CD14-positive monocyte (primary cell): ENCODE measurements at regions not wholly inside any gene's neighbourhood (a gene's known extent, or its start where the extent isn't known, plus 50 kb on each side); places are given as distances from the start of the nearest gene placed in this dataset.
A peak's percentile ranks its signal among the peaks of the same experiment; 100 is the strongest.

ENCODE experiments used
- DNase-seq, 3 donors: peaks; one replicate each; pipeline ENCODE4 v3.0.0-alpha.2; 2011 to 2022
- H2AFZ ChIP-seq: 2 replicates; pipeline ENCODE4 v1.6.0; 2012; ENCODE audit warnings: mild to moderate bottlenecking, low read depth, low read length, inconsistent platforms; ENCODE audit not compliant: insufficient read depth, poor library complexity, severe bottlenecking
- H3K27ac ChIP-seq, 2 donors: 1 replicate in 1 of 2; 2 replicates in 1 of 2; pipeline ENCODE4 v1.5.1; 2012 to 2013; ENCODE audit warnings: low read length in 2 of 2, control low read depth in 1 of 2, inconsistent platforms in 1 of 2, low read depth in 1 of 2, mild to moderate bottlenecking in 1 of 2
- H3K27me3 ChIP-seq, 2 donors: one replicate each; pipeline versions ENCODE4 v1.6.0 to v1.6.1; 2011 to 2013; ENCODE audit warnings: low read length in 2 of 2; ENCODE audit not compliant: control insufficient read depth in 2 of 2, insufficient read depth in 2 of 2
- H3K36me3 ChIP-seq, 2 donors: replicated peaks in 1 of 2; 1 replicate in 1 of 2; 2 replicates in 1 of 2; pipeline versions ENCODE4 v1.5.1 to v1.6.1; 2012 to 2013; ENCODE audit warnings: low read length in 2 of 2, control low read depth in 1 of 2, inconsistent platforms in 1 of 2, mild to moderate bottlenecking in 1 of 2; ENCODE audit not compliant: insufficient read depth in 2 of 2, control insufficient read depth in 1 of 2
- H3K4me1 ChIP-seq, 2 donors: 1 replicate in 1 of 2; 2 replicates in 1 of 2; pipeline versions ENCODE4 v1.5.1 to v1.6.1; 2012 to 2013; ENCODE audit warnings: low read length in 2 of 2, control low read depth in 1 of 2, inconsistent platforms in 1 of 2, mild to moderate bottlenecking in 1 of 2, moderate library complexity in 1 of 2; ENCODE audit not compliant: insufficient read depth in 2 of 2, control insufficient read depth in 1 of 2
- H3K4me2 ChIP-seq: replicated peaks from 2 replicates; pipeline ENCODE3; 2012; ENCODE audit warnings: low read length, moderate library complexity, mild to moderate bottlenecking; ENCODE audit not compliant: poor library complexity, severe bottlenecking; ENCODE audit errors: extremely low read depth
- H3K4me3 ChIP-seq, 3 experiments: fragments of 200-600 bp in 1 of 3; sonication (generic) in 1 of 3; replicated peaks in 1 of 3; 1 replicate in 2 of 3; 2 replicates in 1 of 3; pipeline ENCODE4 v1.5.1; 2011 to 2013; ENCODE audit warnings: low read length in 3 of 3, mild to moderate bottlenecking in 3 of 3, control low read depth in 2 of 3, low read depth in 2 of 3, inconsistent platforms in 1 of 3, moderate library complexity in 1 of 3
- H3K79me2 ChIP-seq: 2 replicates; pipeline ENCODE4 v1.6.0; 2012; ENCODE audit warnings: mild to moderate bottlenecking, control low read depth, inconsistent platforms, low read length, moderate library complexity; ENCODE audit not compliant: insufficient read depth
- H3K9ac ChIP-seq: 2 replicates; pipeline ENCODE4 v1.6.0; 2017; ENCODE audit warnings: low read length, mild to moderate bottlenecking; ENCODE audit not compliant: insufficient read depth, poor library complexity, severe bottlenecking
- H3K9me3 ChIP-seq, 2 donors: replicated peaks in 1 of 2; 1 replicate in 1 of 2; 2 replicates in 1 of 2; pipeline versions ENCODE4 v1.5.1 to v1.6.1; 2012 to 2013; ENCODE audit warnings: low read length in 2 of 2, control low read depth in 1 of 2; ENCODE audit not compliant: control insufficient read depth in 1 of 2, insufficient read depth in 1 of 2
- H4K20me1 ChIP-seq: 2 replicates; pipeline ENCODE4 v1.6.0; 2012; ENCODE audit warnings: mild to moderate bottlenecking, low read length, control low read depth, moderate library complexity; ENCODE audit not compliant: insufficient read depth
- H3K27ac Mint-ChIP-seq, 7 donors: one replicate each; pipeline ENCODE4 v1.8.0; 2020; ENCODE audit warnings: mild to moderate bottlenecking in 7 of 7, mixed read lengths in 7 of 7, moderate library complexity in 6 of 7, inconsistent platforms in 2 of 7
- H3K27me3 Mint-ChIP-seq, 3 donors: one replicate each; pipeline ENCODE4 v1.8.0; 2021 to 2022; ENCODE audit warnings: low read depth in 3 of 3, mild to moderate bottlenecking in 3 of 3, mixed read lengths in 3 of 3, moderate library complexity in 3 of 3, inconsistent platforms in 1 of 3
- H3K36me3 Mint-ChIP-seq, 2 donors: one replicate each; pipeline ENCODE4 v1.8.0; 2020; ENCODE audit warnings: mixed read lengths in 2 of 2, inconsistent platforms in 1 of 2, mild to moderate bottlenecking in 1 of 2
- H3K4me1 Mint-ChIP-seq: one replicate; pipeline ENCODE4 v1.8.0; 2020; ENCODE audit warnings: mild to moderate bottlenecking, mixed read lengths
- H3K4me3 Mint-ChIP-seq, 2 donors: one replicate each; pipeline ENCODE4 v1.8.0; 2020; ENCODE audit warnings: mild to moderate bottlenecking in 2 of 2, mixed read lengths in 2 of 2, moderate library complexity in 1 of 2
- H3K9me3 Mint-ChIP-seq, 7 donors: one replicate each; pipeline ENCODE4 v1.8.0; 2020 to 2022; ENCODE audit warnings: mixed read lengths in 7 of 7, mild to moderate bottlenecking in 6 of 7, moderate library complexity in 6 of 7, inconsistent platforms in 2 of 7
- WGBS: methylation state at CpG from one replicate; pipeline ENCODE4 v1.1.5; 2013; ENCODE audit warnings: missing lambda C conversion rate; ENCODE audit not compliant: insufficient coverage; 5-methylcytosine and 5-hydroxymethylcytosine counted together
- intact Hi-C, 2 donors: fragments of 100-400 bp; cut with micrococcal nuclease; formaldehyde crosslinking; loops; one replicate each; pipeline versions ENCODE4 v1.15.0 to v1.15.1; 2023
- TF ChIP-seq, protein P1 (sequence below): fragments of 200-600 bp; IDR thresholded peaks from one replicate; pipeline ENCODE4 v1.8.0; 2022; ENCODE audit warnings: antibody characterized with exemption, mild to moderate bottlenecking

DNA sequence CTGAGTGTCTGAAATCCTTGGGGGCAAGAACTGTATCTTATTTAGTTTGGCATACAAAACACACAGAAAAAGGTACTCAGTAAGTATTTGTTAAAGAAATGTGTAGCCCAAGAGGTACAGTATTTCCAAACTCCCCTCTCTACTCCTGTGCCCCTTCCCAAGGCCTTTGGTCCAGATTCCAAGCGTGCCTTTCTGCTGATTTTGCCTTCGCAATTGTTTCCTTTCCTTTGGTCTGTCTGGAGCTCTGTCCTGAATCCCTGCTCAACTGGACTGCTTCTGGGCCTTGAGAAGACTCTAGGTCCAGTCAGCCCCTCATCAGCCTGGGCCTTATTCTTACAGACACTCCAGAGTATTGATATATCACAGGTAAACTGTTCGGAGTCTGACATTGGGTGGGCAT lies 122.2 kb upstream of the SYNCRIP start:
- TF ChIP-seq, protein P1, sequence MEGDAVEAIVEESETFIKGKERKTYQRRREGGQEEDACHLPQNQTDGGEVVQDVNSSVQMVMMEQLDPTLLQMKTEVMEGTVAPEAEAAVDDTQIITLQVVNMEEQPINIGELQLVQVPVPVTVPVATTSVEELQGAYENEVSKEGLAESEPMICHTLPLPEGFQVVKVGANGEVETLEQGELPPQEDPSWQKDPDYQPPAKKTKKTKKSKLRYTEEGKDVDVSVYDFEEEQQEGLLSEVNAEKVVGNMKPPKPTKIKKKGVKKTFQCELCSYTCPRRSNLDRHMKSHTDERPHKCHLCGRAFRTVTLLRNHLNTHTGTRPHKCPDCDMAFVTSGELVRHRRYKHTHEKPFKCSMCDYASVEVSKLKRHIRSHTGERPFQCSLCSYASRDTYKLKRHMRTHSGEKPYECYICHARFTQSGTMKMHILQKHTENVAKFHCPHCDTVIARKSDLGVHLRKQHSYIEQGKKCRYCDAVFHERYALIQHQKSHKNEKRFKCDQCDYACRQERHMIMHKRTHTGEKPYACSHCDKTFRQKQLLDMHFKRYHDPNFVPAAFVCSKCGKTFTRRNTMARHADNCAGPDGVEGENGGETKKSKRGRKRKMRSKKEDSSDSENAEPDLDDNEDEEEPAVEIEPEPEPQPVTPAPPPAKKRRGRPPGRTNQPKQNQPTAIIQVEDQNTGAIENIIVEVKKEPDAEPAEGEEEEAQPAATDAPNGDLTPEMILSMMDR, result no peak
- no peak for DNase-seq
- Histone ChIP-seq H2AFZ (no peak overlapping the region), H3K4me1 (no peaks in the 10 kb centered on the region), H3K9me3 (no peaks in the 10 kb centered on the region), H3K4me3 (no peak overlapping the region), H3K9ac (no peak overlapping the region), H3K4me2 (no peak overlapping the region), H3K27ac (no peak overlapping the region), H3K79me2 (no peaks in the 10 kb centered on the region), H3K27me3 (no peaks in the 10 kb centered on the region), H3K36me3 (no peaks in the 10 kb centered on the region), H4K20me1 (no peaks in the 10 kb centered on the region)
- Mint-ChIP-seq H3K27ac (no peak overlapping the region), H3K27me3 (peaks cover 6 to 19% (median 7%) of the 10 kb centered on the region in 3 donors), H3K9me3 (no peaks in the 10 kb centered on the region), H3K4me3 (no peak overlapping the region), H3K36me3 (no peaks in the 10 kb centered on the region), H3K4me1 (no peaks in the 10 kb centered on the region)
- 96% methylated on average over 2 of the region's 3 CpGs for WGBS
- intact Hi-C loops, result no loop called here

DNA sequence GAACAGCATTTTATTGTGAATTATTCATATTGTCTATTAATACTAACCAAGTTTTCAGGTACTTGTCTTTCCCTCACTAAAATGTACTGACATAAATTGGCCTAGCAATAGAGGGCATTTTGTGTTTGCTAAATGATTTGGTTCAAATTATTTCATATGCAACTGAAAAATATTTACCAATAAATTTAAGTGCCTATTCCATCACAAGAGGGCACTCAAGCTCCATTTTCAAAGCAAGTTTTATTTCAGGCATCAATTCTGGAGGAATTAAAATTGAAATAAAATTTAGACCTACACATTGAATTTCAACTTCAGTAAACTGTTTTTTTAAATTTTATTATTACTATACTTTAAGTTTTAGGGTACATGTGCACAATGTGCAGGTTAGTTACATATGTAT lies 114.3 kb upstream of the SYNCRIP start:
- H3K9ac ChIP-seq, result no peak overlapping the region
- H3K36me3 ChIP-seq, result no peaks in the 10 kb centered on the region
- no peak overlapping the region for H2AFZ ChIP-seq
- H3K27ac Mint-ChIP-seq, result no peak overlapping the region
- no peaks in the 10 kb centered on the region for H3K27me3 ChIP-seq
- H3K27me3 Mint-ChIP-seq, result peaks cover 4 to 12% (median 7%) of the 10 kb centered on the region in 3 donors
- no peaks in the 10 kb centered on the region for H3K9me3 Mint-ChIP-seq
- DNase-seq, result no peak
- no peak overlapping the region for H3K27ac ChIP-seq
- intact Hi-C loops, result no loop called here
- no peak overlapping the region for H3K4me3 Mint-ChIP-seq
- no peaks in the 10 kb centered on the region for H4K20me1 ChIP-seq
- TF ChIP-seq, protein P1, result peak; percentile 13
- no peaks in the 10 kb centered on the region for H3K36me3 Mint-ChIP-seq
- no peak overlapping the region for H3K4me2 ChIP-seq
- no peaks in the 10 kb centered on the region for H3K79me2 ChIP-seq
- no peak overlapping the region for H3K4me3 ChIP-seq
- H3K9me3 ChIP-seq, result no peaks in the 10 kb centered on the region
- no peaks in the 10 kb centered on the region for H3K4me1 Mint-ChIP-seq
- no peaks in the 10 kb centered on the region for H3K4me1 ChIP-seq
